HAP-1 (cell line): ENCODE measurements at regions not wholly inside any gene's neighbourhood (a gene's known extent, or its start where the extent isn't known, plus 50 kb on each side); places are given as distances from the start of the nearest gene placed in this dataset.

Experiments used
- DNase-seq, 2 experiments: peaks; one replicate each; pipeline ENCODE4 v3.0.0-alpha.2; 2016 to 2020; ENCODE audit warnings: low spot score in 2 of 2
- H3K27me3 ChIP-seq: fragments of 250-450 bp; sonication (Bioruptor Pico); 2 replicates; pipeline ENCODE4 v1.5.1; 2020; ENCODE audit warnings: low read depth, mild to moderate bottlenecking, moderate library complexity
- H3K36me3 ChIP-seq: fragments of 250-450 bp; sonication (Bioruptor Pico); replicated peaks from 2 replicates; pipeline ENCODE4 v1.5.1; 2020; ENCODE audit warnings: mild to moderate bottlenecking
- H3K4me1 ChIP-seq: fragments of 250-450 bp; sonication (Bioruptor Pico); 2 replicates; pipeline ENCODE4 v1.5.1; 2020; ENCODE audit warnings: mild to moderate bottlenecking
- H3K4me3 ChIP-seq: fragments of 250-450 bp; sonication (Bioruptor Pico); 2 replicates; pipeline ENCODE4 v1.5.1; 2020; ENCODE audit warnings: mild to moderate bottlenecking, moderate library complexity
- H3K9me3 ChIP-seq: fragments of 250-450 bp; sonication (Bioruptor Pico); 2 replicates; pipeline ENCODE4 v1.5.1; 2020; ENCODE audit warnings: mild to moderate bottlenecking, moderate library complexity
- in situ Hi-C: fragments of 300-500 bp; cut with MboI; formaldehyde crosslinking; loops from 3 replicates; pipeline ENCODE4 v1.14.3; 2020; ENCODE audit warnings: low sequenced_read_pairs, inconsistent platforms, mixed read lengths

DNA sequence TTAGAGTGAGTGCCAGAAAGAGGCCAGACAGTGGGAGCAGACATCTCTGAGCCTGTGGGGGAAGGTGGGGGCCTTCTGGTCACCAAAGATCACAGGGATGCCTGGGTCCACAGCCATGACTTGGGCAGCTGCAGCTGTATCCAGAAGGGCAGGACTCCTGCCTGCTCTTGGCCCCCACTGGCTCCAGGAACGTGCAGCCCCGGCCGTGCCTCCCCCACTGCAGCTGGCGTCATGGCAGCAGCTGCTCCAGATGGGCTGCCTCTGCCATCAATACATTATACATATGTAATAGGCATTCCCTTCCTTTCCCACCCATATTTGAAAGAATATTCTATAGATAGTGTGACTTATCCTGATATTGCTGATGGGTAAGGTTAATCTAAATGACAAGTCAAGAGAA, 195.5 kb upstream of the SNX19 start:
- in situ Hi-C loops = no loop called here
- no peak overlapping the region for H3K4me3 ChIP-seq
- DNase-seq = no peak
- no peaks in the 10 kb centered on the region for H3K9me3 ChIP-seq
- H3K36me3 ChIP-seq = no peaks in the 10 kb centered on the region
- H3K4me1 ChIP-seq = no peaks in the 10 kb centered on the region
- no peaks in the 10 kb centered on the region for H3K27me3 ChIP-seq

- no peak for DNase-seq
- Histone ChIP-seq H3K36me3 (no peaks in the 10 kb centered on the region), H3K9me3 (no peaks in the 10 kb centered on the region), H3K4me3 (no peak overlapping the region), H3K27me3 (no peaks in the 10 kb centered on the region), H3K4me1 (no peaks in the 10 kb centered on the region)
- in situ Hi-C loops = no loop called here
Measured at GRCh38 chr11:131118247-131118646, 202.0 kb upstream of the SNX19 start.

DNA sequence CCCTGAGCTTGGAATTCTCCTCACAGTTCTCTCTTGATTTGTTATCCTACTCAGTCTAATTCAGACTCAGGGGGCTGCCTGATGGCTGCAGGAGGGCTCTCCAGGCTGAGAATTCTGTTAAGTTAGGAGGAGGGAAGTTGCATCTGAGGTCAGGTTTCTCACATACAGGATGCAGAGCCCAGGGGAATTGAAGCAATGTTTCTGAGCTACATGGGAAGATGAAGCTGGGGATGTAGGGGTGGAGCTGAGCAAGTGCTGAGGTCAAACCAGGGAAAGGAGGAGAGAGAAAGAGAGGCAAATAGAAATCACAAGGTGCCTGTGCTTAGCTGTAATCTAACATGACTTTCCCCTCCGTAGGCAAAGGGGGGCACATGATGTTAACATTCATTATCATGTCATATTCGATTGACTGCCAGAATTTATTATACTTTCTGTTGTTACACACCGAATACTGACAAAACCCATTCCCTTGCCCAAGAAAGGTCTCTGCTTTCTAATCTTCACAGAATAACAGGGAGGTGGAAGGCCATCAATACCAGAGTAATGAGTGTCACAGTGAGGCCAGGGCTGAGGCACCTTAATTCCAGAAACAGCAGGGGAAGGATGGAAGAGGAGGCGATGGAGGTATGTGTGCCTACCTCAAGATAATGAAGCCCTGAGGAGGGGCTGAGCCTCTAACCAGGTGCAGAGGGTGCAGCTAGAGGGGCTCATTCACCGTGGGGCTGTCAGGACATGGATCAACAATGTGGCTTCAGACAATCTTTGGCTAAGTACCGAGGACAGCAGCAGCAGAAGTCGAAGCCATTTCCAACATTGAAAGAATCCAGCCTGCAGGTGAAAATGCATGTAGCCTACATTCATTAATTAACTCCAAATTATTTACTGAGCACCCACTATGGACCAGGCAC, 205.4 kb upstream of the SNX19 start:
- Histone ChIP-seq H3K27me3 (no peaks in the 10 kb centered on the region), H3K4me3 (no peak overlapping the region), H3K9me3 (no peaks in the 10 kb centered on the region), H3K36me3 (no peaks in the 10 kb centered on the region), H3K4me1 (no peaks in the 10 kb centered on the region)
- in situ Hi-C loops = no loop called here
- DNase-seq = no peak

DNA sequence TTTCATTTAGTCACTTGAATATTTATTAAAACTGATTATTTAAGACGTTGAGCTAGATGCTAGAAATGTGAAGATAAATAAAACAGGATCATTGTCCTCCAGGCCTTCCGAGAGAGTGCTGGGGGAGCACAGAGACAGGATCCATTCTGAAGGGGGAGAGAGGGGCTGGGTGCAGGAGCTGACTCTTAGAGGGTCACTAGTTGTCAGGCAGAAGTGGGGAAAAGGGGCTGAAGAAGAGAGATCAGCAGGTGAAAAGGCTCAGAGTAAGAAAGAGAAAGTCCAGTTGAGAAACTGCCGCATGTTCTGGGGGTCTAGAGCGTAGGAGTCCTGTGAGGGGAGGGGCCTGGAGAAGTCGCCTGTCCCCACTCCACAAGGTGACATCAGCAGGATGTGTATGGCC, 206.2 kb upstream of the SNX19 start:
- in situ Hi-C loops = no loop called here
- no peaks in the 10 kb centered on the region for H3K36me3 ChIP-seq
- H3K4me1 ChIP-seq = no peaks in the 10 kb centered on the region
- DNase-seq = no peak
- H3K27me3 ChIP-seq = no peaks in the 10 kb centered on the region
- H3K9me3 ChIP-seq = no peaks in the 10 kb centered on the region
- H3K4me3 ChIP-seq = no peak overlapping the region

GRCh38 chr11:131129474-131129873, 213.2 kb upstream of the SNX19 start:
- Histone ChIP-seq H3K36me3 (no peaks in the 10 kb centered on the region), H3K9me3 (no peaks in the 10 kb centered on the region; the same call in 1 of the 2 replicates), H3K4me3 (no peak overlapping the region), H3K4me1 (no peaks in the 10 kb centered on the region), H3K27me3 (no peaks in the 10 kb centered on the region)
- in situ Hi-C loops = no loop called here
- no peak for DNase-seq

GRCh38 chr11:131135611-131136010, 219.3 kb upstream of the SNX19 start:
- DNase-seq = no peak
- no peaks in the 10 kb centered on the region for H3K36me3 ChIP-seq
- H3K9me3 ChIP-seq = no peaks in the 10 kb centered on the region
- no peaks in the 10 kb centered on the region for H3K27me3 ChIP-seq
- H3K4me3 ChIP-seq = no peak overlapping the region
- no peaks in the 10 kb centered on the region for H3K4me1 ChIP-seq
- in situ Hi-C loops = no loop called here

GRCh38 chr11:131136486-131136885, 220.2 kb upstream of the SNX19 start:
- no peak for DNase-seq
- in situ Hi-C loops = no loop called here
- H3K4me3 ChIP-seq = no peak overlapping the region
- no peaks in the 10 kb centered on the region for H3K36me3 ChIP-seq
- no peaks in the 10 kb centered on the region for H3K4me1 ChIP-seq
- H3K9me3 ChIP-seq = no peaks in the 10 kb centered on the region
- no peaks in the 10 kb centered on the region for H3K27me3 ChIP-seq

DNA sequence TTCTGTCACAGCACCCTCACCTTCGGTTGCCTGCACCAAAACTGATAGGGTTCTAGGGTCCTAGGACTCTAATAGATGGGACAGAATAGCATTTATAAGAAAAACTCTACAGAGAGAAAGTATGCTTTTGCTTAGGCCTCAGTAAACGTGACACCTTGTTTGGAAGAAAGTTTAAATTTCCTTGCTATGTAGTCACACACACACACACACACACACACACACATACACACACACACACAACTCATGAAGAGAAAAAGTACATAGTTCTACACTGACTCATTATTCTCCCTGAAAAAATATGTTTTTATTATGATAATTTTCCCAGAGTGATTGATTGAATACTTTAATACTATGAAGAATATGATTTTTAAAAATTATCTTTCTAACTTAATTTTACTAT, 220.8 kb upstream of the SNX19 start:
- Histone ChIP-seq H3K4me1 (no peaks in the 10 kb centered on the region), H3K27me3 (no peaks in the 10 kb centered on the region), H3K4me3 (no peak overlapping the region), H3K36me3 (no peaks in the 10 kb centered on the region), H3K9me3 (no peaks in the 10 kb centered on the region)
- DNase-seq = no peak
- in situ Hi-C loops = no loop called here

- Histone ChIP-seq H3K9me3 (no peaks in the 10 kb centered on the region), H3K4me1 (no peaks in the 10 kb centered on the region), H3K27me3 (no peaks in the 10 kb centered on the region), H3K36me3 (no peaks in the 10 kb centered on the region), H3K4me3 (no peak overlapping the region)
- in situ Hi-C loops = no loop called here
- DNase-seq = no peak
Measured at GRCh38 chr11:131138731-131139130, 222.5 kb upstream of the SNX19 start.

DNA sequence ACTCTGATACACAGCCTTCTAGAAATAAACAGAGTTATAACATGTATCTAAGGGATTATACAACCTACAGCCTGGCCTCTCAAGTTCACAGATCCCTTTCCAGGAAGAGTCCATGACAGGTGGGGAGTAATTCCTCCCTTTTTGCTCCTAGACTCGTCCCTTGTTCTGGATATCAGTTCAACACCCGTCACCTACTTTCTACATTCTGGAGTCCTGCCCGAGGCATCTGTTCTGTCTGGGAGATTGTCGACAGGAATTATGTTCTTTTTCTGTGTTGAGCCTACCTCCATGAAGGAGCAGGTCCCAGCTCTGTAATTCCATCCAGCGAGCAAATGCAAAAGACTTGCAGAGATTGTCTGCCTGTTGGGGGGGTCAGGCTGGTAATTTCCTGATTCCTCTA, 224.6 kb upstream of the NTM start:
- in situ Hi-C loops = no loop called here

DNA sequence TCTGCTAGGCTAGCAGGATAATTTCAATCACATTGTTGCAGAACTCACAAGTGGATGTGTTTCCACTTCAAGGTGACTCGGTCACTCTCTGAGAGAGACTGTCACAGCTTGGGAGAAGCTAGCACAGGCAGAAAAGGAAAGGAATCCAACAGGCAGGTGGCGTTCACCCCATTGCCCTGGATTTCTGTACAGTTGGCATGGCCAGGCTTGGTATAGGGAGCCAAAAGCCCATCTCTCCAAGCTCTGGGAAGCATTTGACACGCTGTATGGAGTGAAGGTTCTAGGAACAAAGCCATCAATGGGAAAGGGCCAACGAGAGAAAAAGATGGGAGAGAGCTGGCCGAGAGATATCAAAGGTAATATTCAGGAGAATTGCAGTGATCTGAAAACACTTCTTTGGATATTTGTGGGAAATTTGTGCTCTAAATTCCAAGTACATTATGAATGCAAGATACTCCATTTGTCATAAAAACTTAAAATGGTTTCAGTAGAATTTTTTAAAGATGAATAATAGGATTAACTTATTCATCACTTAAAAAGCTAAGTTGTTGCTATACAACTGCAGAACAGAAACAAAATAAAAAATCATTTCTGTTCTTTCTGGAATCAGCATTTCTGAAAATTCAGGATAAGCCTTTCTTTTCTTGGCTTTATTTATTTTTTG, 223.5 kb upstream of the NTM start:
- no peak for DNase-seq
- Histone ChIP-seq H3K4me1 (no peaks in the 10 kb centered on the region), H3K4me3 (no peak overlapping the region), H3K27me3 (no peaks in the 10 kb centered on the region), H3K9me3 (no peaks in the 10 kb centered on the region), H3K36me3 (no peaks in the 10 kb centered on the region)
- in situ Hi-C loops = no loop called here

More for the DNA sequence above, 224.6 kb upstream of the NTM start:
- H3K9me3 ChIP-seq = no peaks in the 10 kb centered on the region
- no peak overlapping the region for H3K4me3 ChIP-seq
- H3K27me3 ChIP-seq = no peaks in the 10 kb centered on the region
- DNase-seq = no peak
- H3K4me1 ChIP-seq = no peaks in the 10 kb centered on the region
- no peaks in the 10 kb centered on the region for H3K36me3 ChIP-seq

GRCh38 chr11:131154351-131154750, 216.1 kb upstream of the NTM start:
- no peaks in the 10 kb centered on the region for H3K4me1 ChIP-seq
- H3K9me3 ChIP-seq = no peaks in the 10 kb centered on the region
- no peaks in the 10 kb centered on the region for H3K27me3 ChIP-seq
- no peak overlapping the region for H3K4me3 ChIP-seq
- no peaks in the 10 kb centered on the region for H3K36me3 ChIP-seq
- in situ Hi-C loops = no loop called here
- DNase-seq = no peak

GRCh38 chr11:131157678-131158077, 212.7 kb upstream of the NTM start:
- in situ Hi-C loops = no loop called here
- Histone ChIP-seq H3K36me3 (no peaks in the 10 kb centered on the region), H3K4me1 (no peaks in the 10 kb centered on the region), H3K4me3 (no peak overlapping the region), H3K9me3 (no peaks in the 10 kb centered on the region), H3K27me3 (no peaks in the 10 kb centered on the region)
- DNase-seq = no peak

DNA sequence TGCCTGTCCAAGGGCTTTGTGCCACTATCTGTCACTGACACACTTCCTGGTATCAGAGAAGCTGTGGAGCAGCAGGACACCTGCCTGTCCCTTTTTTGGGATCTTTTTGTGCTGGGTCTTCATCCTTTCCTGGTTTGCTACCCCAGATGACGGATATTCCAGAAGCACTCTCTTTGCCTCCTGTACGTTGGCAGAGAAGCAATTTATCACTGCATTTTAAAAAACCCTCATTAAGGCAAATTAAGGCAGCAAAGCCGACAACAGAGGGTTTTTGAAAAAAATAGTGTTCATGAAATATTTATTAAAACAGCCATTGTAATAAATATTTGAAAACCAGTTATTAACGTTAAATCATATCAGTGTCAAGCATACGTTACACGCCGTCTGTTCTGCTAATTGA, 209.6 kb upstream of the NTM start:
- Histone ChIP-seq H3K9me3 (no peaks in the 10 kb centered on the region), H3K4me1 (no peaks in the 10 kb centered on the region), H3K4me3 (no peak overlapping the region), H3K27me3 (no peaks in the 10 kb centered on the region), H3K36me3 (no peaks in the 10 kb centered on the region)
- no peak for DNase-seq
- in situ Hi-C loops = no loop called here
